H9 (cell line): ENCODE measurements at regions not wholly inside any gene's neighbourhood (a gene's known extent, or its start where the extent isn't known, plus 50 kb on each side); places are given as distances from the start of the nearest gene placed in this dataset.
A peak's percentile ranks its signal among the peaks of the same experiment; 100 is the strongest.

Source experiments
- DNase-seq: peaks from one replicate; pipeline ENCODE4 v3.0.0-alpha.2; 2017
- H2AFZ ChIP-seq: one replicate; pipeline ENCODE4 v1.6.1; 2013; ENCODE audit warnings: mild to moderate bottlenecking, low read length, control low read depth, moderate library complexity
- H2AK5ac ChIP-seq: 2 replicates; pipeline ENCODE4 v1.6.1; 2013; ENCODE audit warnings: low read length, control low read depth, mixed read lengths; ENCODE audit not compliant: insufficient read length
- H2BK120ac ChIP-seq: one replicate; pipeline ENCODE4 v1.6.1; 2013; ENCODE audit warnings: low read depth, mild to moderate bottlenecking, low read length, control low read depth, inconsistent platforms; ENCODE audit not compliant: poor library complexity, severe bottlenecking
- H2BK12ac ChIP-seq: 2 replicates; pipeline ENCODE4 v1.6.1; 2013; ENCODE audit warnings: low read length, control low read depth, mixed read lengths, low read depth; ENCODE audit not compliant: insufficient read length
- H2BK15ac ChIP-seq: 2 replicates; pipeline ENCODE4 v1.6.1; 2013; ENCODE audit warnings: low read depth, low read length, control low read depth
- H2BK20ac ChIP-seq: one replicate; pipeline ENCODE4 v1.6.1; 2013; ENCODE audit warnings: low read depth, mild to moderate bottlenecking, low read length, control low read depth, inconsistent platforms; ENCODE audit not compliant: poor library complexity, severe bottlenecking
- H2BK5ac ChIP-seq: 2 replicates; pipeline ENCODE4 v1.6.1; 2013; ENCODE audit warnings: low read length, control low read depth, mixed read lengths; ENCODE audit not compliant: insufficient read length
- H3K14ac ChIP-seq: 2 replicates; pipeline ENCODE4 v1.6.1; 2013; ENCODE audit warnings: low read length, control low read depth; ENCODE audit not compliant: insufficient read depth
- H3K18ac ChIP-seq: 2 replicates; pipeline ENCODE4 v1.6.1; 2013; ENCODE audit warnings: low read depth, mild to moderate bottlenecking, mixed read lengths, low read length, control low read depth; ENCODE audit not compliant: insufficient read length
- H3K23ac ChIP-seq: 2 replicates; pipeline ENCODE4 v1.6.1; 2013; ENCODE audit warnings: low read length, control low read depth, mixed read lengths, low read depth; ENCODE audit not compliant: insufficient read length
- H3K23me2 ChIP-seq: 2 replicates; pipeline ENCODE4 v1.6.1; 2013; ENCODE audit warnings: low read depth, mild to moderate bottlenecking, mixed read lengths, low read length, control low read depth; ENCODE audit not compliant: insufficient read length, poor library complexity, severe bottlenecking
- H3K27ac ChIP-seq: 2 replicates; pipeline ENCODE4 v1.5.1; 2013; ENCODE audit warnings: low read length, control low read depth, mixed read lengths, low read depth; ENCODE audit not compliant: insufficient read length
- H3K27me3 ChIP-seq: 2 replicates; pipeline ENCODE4 v1.6.1; 2013; ENCODE audit warnings: low read length, control low read depth, inconsistent platforms; ENCODE audit not compliant: insufficient read depth
- H3K4ac ChIP-seq: 2 replicates; pipeline ENCODE4 v1.6.1; 2013; ENCODE audit warnings: low read depth, mild to moderate bottlenecking, control low read depth, inconsistent platforms, low read length, moderate library complexity
- H3K4me1 ChIP-seq: 2 replicates; pipeline ENCODE4 v1.6.1; 2013; ENCODE audit warnings: low read length, control low read depth, inconsistent platforms; ENCODE audit not compliant: insufficient read depth
- H3K4me2 ChIP-seq: 2 replicates; pipeline ENCODE4 v1.6.1; 2013; ENCODE audit warnings: low read length, control low read depth, mixed read lengths; ENCODE audit not compliant: insufficient read length, insufficient read depth
- H3K56ac ChIP-seq: 2 replicates; pipeline ENCODE4 v1.6.1; 2013; ENCODE audit warnings: low read depth, mild to moderate bottlenecking, mixed read lengths, low read length, control low read depth; ENCODE audit not compliant: insufficient read length
- H3K79me1 ChIP-seq: 2 replicates; pipeline ENCODE4 v1.6.1; 2013; ENCODE audit warnings: low read depth, mild to moderate bottlenecking, moderate library complexity, low read length, control low read depth, inconsistent platforms; ENCODE audit not compliant: insufficient read depth, poor library complexity, severe bottlenecking
- H3K79me2 ChIP-seq: 2 replicates; pipeline ENCODE4 v1.6.1; 2013; ENCODE audit warnings: low read length, control low read depth, inconsistent platforms; ENCODE audit not compliant: insufficient read depth
- H3K9ac ChIP-seq: 2 replicates; pipeline ENCODE4 v1.6.1; 2013; ENCODE audit warnings: low read length, control low read depth, mixed read lengths; ENCODE audit not compliant: insufficient read length; ENCODE audit errors: extremely low read depth
- H3K9me3 ChIP-seq: one replicate; pipeline ENCODE4 v1.6.1; 2013; ENCODE audit warnings: low read depth, low read length, inconsistent platforms; ENCODE audit not compliant: control insufficient read depth
- H3T11ph ChIP-seq: one replicate; pipeline ENCODE4 v1.6.1; 2013; ENCODE audit warnings: mild to moderate bottlenecking, low read length, control low read depth, inconsistent platforms
- H4K20me1 ChIP-seq: one replicate; pipeline ENCODE4 v1.6.1; 2013; ENCODE audit not compliant: control insufficient read depth, insufficient read length, insufficient read depth
- H4K5ac ChIP-seq: 2 replicates; pipeline ENCODE4 v1.6.1; 2013; ENCODE audit warnings: low read depth, mild to moderate bottlenecking, mixed read lengths, low read length, control low read depth; ENCODE audit not compliant: insufficient read length
- H4K8ac ChIP-seq: replicated peaks from 2 replicates; pipeline ENCODE4 v1.6.1; 2013; ENCODE audit warnings: low read length, control low read depth, mixed read lengths, low read depth; ENCODE audit not compliant: insufficient read length
- H4K91ac ChIP-seq: 2 replicates; pipeline ENCODE4 v1.6.1; 2013; ENCODE audit warnings: low read depth, mild to moderate bottlenecking, moderate library complexity, mixed read lengths, low read length, control low read depth; ENCODE audit not compliant: insufficient read length
- H3K27ac Mint-ChIP-seq, 3 experiments: 2 replicates in 2 of 3; 3 replicates in 1 of 3; pipeline ENCODE4 v1.8.0; 2020 to 2021; ENCODE audit warnings: mixed read lengths in 3 of 3, mild to moderate bottlenecking in 1 of 3, moderate library complexity in 1 of 3
- H3K27me3 Mint-ChIP-seq: 2 replicates; pipeline ENCODE4 v1.8.0; 2021; ENCODE audit warnings: low read depth, mild to moderate bottlenecking, moderate library complexity, mixed read lengths
- H3K36me3 Mint-ChIP-seq, 3 experiments: 2 replicates in 2 of 3; 3 replicates in 1 of 3; pipeline ENCODE4 v1.8.0; 2020 to 2021; ENCODE audit warnings: low read depth in 3 of 3, mixed read lengths in 3 of 3; ENCODE audit not compliant: insufficient read depth in 1 of 3
- H3K4me1 Mint-ChIP-seq, 2 experiments: 2 replicates each; pipeline ENCODE4 v1.8.0; 2020; ENCODE audit warnings: mixed read lengths in 2 of 2
- H3K4me3 Mint-ChIP-seq, 2 experiments: 2 replicates in 1 of 2; 3 replicates in 1 of 2; pipeline ENCODE4 v1.8.0; 2020 to 2021; ENCODE audit warnings: mild to moderate bottlenecking in 2 of 2, mixed read lengths in 2 of 2, moderate library complexity in 1 of 2
- H3K9me3 Mint-ChIP-seq, 2 experiments: 2 replicates in 1 of 2; 3 replicates in 1 of 2; pipeline ENCODE4 v1.8.0; 2020; ENCODE audit warnings: mild to moderate bottlenecking in 2 of 2, mixed read lengths in 2 of 2, moderate library complexity in 1 of 2
- CTCF ChIP-seq: fragments of 200-600 bp; sonication (generic); conservative IDR thresholded peaks from 3 replicates; pipeline ENCODE4 v1.8.0; 2021; ENCODE audit warnings: antibody characterized with exemption, mild to moderate bottlenecking
- WGBS: extraction: QIAGEN DNeasy Blood & Tissue Kit; methylation state at CpG from one replicate; pipeline ENCODE4 v1.1.7; 2013; ENCODE audit warnings: missing lambda C conversion rate, low lambda C conversion rate, mixed read lengths; ENCODE audit not compliant: insufficient read length; ENCODE audit errors: extremely low coverage; 5-methylcytosine and 5-hydroxymethylcytosine counted together

GRCh38 chr1:36675106-36675505 is 192.4 kb upstream of the CSF3R start:
- Histone ChIP-seq H3K9me3 (no peaks in the 10 kb centered on the region), H4K5ac (no peak overlapping the region), H2AFZ (no peak overlapping the region), H3K4me2 (no peak overlapping the region), H3K56ac (no peak overlapping the region), H3K23me2 (no peaks in the 10 kb centered on the region), H4K8ac (no peak overlapping the region), H3K4me1 (peaks cover 2% of the 10 kb centered on the region; the same call in 1 of the 2 replicates), H3K14ac (no peak overlapping the region; the same call in 1 of the 2 replicates), H2BK15ac (no peak overlapping the region), H4K20me1 (no peaks in the 10 kb centered on the region), H3K79me2 (no peaks in the 10 kb centered on the region), H2BK20ac (no peak overlapping the region), H3K27me3 (no peaks in the 10 kb centered on the region), H3K9ac (no peak overlapping the region), H2BK5ac (no peak overlapping the region), H4K91ac (no peak overlapping the region), H3K79me1 (no peaks in the 10 kb centered on the region), H3K27ac (no peak overlapping the region), H2BK120ac (no peak overlapping the region), H3T11ph (no peak overlapping the region), H3K4ac (no peak overlapping the region), H3K18ac (no peak overlapping the region), H3K23ac (no peak overlapping the region), H2BK12ac (no peak overlapping the region), H2AK5ac (no peak overlapping the region)
- no CpG with 5 or more reads among the region's 3 CpGs for WGBS
- Mint-ChIP-seq H3K4me3 (no peak overlapping the region), H3K9me3 (no peaks in the 10 kb centered on the region), H3K27ac (peak overlapping the region in 1 of 3 experiments; percentile 12; a peak in 1 of 7 replicates), H3K4me1 (peaks cover 6% of the 10 kb centered on the region in 2 experiments; a peak in 3 of 4 replicates), H3K36me3 (no peaks in the 10 kb centered on the region), H3K27me3 (peaks cover 13% of the 10 kb centered on the region)
- DNase-seq: no peak
- no peak for TF ChIP-seq CTCF
